Thyroid gland (tissue), 4 donors: ENCODE measurements at regions not wholly inside any gene's neighbourhood (a gene's known extent, or its start where the extent isn't known, plus 50 kb on each side); places are given as distances from the start of the nearest gene placed in this dataset.

ENCODE experiments used
- CTCF ChIP-seq, 6 experiments: fragments of 200-600 bp in 3 of 6; fragments of 450-650 bp in 3 of 6; sonication (generic) in 3 of 6; IDR thresholded peaks; one replicate each; pipeline ENCODE4 v1.5.1; 2016 to 2019; ENCODE audit warnings: antibody characterized with exemption in 6 of 6, mild to moderate bottlenecking in 2 of 6, inconsistent platforms in 1 of 6, moderate library complexity in 1 of 6
- POLR2A ChIP-seq, 2 donors: fragments of 450-650 bp; IDR thresholded peaks; one replicate each; pipeline ENCODE4 v1.6.1; 2017; ENCODE audit warnings: antibody characterized with exemption in 2 of 2, mild to moderate bottlenecking in 2 of 2, moderate library complexity in 1 of 2

GRCh38 chr20:63076421-63076820, 69.7 kb upstream of the BHLHE23 start:
- TF ChIP-seq CTCF (IDR thresholded peaks at IDR 0.05) = no peak
- TF ChIP-seq POLR2A (IDR thresholded peaks at IDR 0.05) = no peak
